Activated CD8-positive, alpha-beta memory T cell treated with anti-CD3 and anti-CD28 coated beads, Interleukin-2, amount 10 ng/mL, durations not matched to agents 7 days and 5 days (primary cell): ENCODE measurements at regions not wholly inside any gene's neighbourhood (a gene's known extent, or its start where the extent isn't known, plus 50 kb on each side); places are given as distances from the start of the nearest gene placed in this dataset.
"Not testable (repeated sequence)": the region's sequence is repeated elsewhere in the genome, so short reads cannot be mapped to it uniquely, and the experiment has no call there.

Source experiments
- ATAC-seq: fragments of 150-1000 bp; cut with Tn5 transposase; one replicate; pipeline ENCODE4 v1.10.0; 2021; ENCODE audit warnings: moderate library complexity
- CTCF ChIA-PET: fragments of 350-600 bp; sonication (Branson Sonifier 250); formaldehyde crosslinking; loops from one replicate; lab custom pipeline; 2021; ENCODE audit warnings: antibody characterized with exemption; lab: Charles Lee
- DNase-seq: peaks from one replicate; pipeline ENCODE4 v3.0.0-alpha.2; 2020
- H3K27ac Mint-ChIP-seq: one replicate; pipeline ENCODE4 v1.8.0; 2021; ENCODE audit warnings: mild to moderate bottlenecking, mixed read lengths
- H3K27me3 Mint-ChIP-seq: one replicate; pipeline ENCODE4 v1.8.0; 2021; ENCODE audit warnings: mixed read lengths
- H3K36me3 Mint-ChIP-seq: one replicate; pipeline ENCODE4 v1.8.0; 2021; ENCODE audit warnings: mild to moderate bottlenecking, mixed read lengths
- H3K4me1 Mint-ChIP-seq: one replicate; pipeline ENCODE4 v1.8.0; 2021; ENCODE audit warnings: mixed read lengths
- H3K4me3 Mint-ChIP-seq: one replicate; pipeline ENCODE4 v1.8.0; 2021; ENCODE audit warnings: mild to moderate bottlenecking, moderate library complexity, mixed read lengths
- H3K9me3 Mint-ChIP-seq: one replicate; pipeline ENCODE4 v1.8.0; 2022; ENCODE audit warnings: low read depth, mixed read lengths

DNA sequence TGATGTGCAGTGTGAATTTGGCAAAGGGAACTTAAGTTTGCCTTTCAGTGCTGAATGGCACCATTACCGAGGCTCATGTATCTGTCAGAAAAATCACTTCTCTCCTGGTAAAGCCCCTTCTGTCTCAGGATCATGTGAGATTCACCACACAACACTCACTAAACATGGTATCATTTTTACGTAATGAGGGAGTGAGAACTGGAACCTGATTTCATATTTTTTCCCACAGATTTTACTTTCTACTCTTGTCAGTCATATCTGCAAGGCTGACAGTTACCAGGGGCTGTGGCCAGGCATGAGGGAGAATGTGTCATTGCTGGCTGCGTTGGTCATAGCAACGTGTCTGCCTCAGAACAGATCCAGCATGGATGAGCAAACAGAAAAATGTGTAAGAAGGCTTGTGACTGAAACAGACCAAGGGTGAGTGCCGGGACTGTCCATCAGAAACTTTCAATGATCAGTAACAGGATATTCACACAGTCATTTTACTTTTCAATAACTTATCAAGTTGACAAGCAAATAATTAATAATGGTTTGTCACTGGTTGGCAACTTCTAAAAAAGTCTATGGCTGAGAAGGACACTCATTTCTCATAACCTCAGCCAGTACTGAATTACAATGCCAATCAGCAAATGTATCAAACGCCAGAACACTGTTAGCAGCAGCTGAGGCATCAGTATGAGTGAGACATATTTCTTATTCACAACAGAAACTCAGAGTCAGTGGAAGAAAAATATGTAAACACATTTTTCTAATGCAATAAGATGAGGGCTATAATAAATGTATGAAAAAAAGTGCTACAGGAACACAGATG lies 100.5 kb downstream of the CDC42EP3 start:
- DNase-seq = peak; percentile 71
- CTCF ChIA-PET = interaction anchor here (0.6 kb wide), 1 partner anchor 35 kb away, joined by 3 read pairs; no protein-coding TSS in a partner anchor
- peak; percentile 67 for ATAC-seq
- Mint-ChIP-seq H3K36me3 (peaks cover 3% of the 10 kb centered on the region), H3K27me3 (peaks cover 17% of the 10 kb centered on the region), H3K4me1 (peaks cover 29% of the 10 kb centered on the region), H3K27ac (no peak overlapping the region), H3K9me3 (no peaks in the 10 kb centered on the region), H3K4me3 (no peak overlapping the region)

DNA sequence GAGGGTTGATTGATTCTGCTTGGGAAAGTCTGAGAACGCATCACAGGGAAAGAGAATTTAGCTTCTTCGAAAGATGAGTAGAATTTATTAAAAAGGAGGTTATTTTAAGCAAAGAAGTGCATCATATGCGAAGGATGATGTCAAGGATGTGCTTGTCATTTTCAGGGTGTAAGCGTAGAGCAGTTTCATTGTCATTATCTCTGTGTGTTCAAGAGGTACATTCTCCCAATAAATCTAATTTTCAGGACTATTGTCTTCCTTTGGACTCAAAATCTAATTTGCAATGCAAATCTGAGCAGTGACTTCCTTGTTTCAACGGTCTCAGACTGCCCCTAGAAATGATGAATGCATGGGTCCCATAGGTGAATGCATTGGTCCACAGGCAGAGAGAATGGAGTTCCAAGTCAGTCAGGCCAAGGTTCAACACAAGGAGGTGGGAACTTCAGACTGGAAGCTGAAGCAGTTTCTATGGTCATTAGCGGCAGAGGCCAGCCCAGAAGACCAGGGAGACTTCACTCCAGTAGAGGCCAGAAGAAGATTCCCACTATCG lies 99.8 kb downstream of the CDC42EP3 start:
- no peak for DNase-seq
- ATAC-seq = no peak
- CTCF ChIA-PET = no interaction called here
- peaks cover 29% of the 10 kb centered on the region for H3K4me1 Mint-ChIP-seq
- no peak overlapping the region for H3K4me3 Mint-ChIP-seq
- peaks cover 17% of the 10 kb centered on the region for H3K27me3 Mint-ChIP-seq
- H3K9me3 Mint-ChIP-seq = peaks cover 4% of the 10 kb centered on the region
- H3K27ac Mint-ChIP-seq = no peak overlapping the region
- H3K36me3 Mint-ChIP-seq = peaks cover 7% of the 10 kb centered on the region

DNA sequence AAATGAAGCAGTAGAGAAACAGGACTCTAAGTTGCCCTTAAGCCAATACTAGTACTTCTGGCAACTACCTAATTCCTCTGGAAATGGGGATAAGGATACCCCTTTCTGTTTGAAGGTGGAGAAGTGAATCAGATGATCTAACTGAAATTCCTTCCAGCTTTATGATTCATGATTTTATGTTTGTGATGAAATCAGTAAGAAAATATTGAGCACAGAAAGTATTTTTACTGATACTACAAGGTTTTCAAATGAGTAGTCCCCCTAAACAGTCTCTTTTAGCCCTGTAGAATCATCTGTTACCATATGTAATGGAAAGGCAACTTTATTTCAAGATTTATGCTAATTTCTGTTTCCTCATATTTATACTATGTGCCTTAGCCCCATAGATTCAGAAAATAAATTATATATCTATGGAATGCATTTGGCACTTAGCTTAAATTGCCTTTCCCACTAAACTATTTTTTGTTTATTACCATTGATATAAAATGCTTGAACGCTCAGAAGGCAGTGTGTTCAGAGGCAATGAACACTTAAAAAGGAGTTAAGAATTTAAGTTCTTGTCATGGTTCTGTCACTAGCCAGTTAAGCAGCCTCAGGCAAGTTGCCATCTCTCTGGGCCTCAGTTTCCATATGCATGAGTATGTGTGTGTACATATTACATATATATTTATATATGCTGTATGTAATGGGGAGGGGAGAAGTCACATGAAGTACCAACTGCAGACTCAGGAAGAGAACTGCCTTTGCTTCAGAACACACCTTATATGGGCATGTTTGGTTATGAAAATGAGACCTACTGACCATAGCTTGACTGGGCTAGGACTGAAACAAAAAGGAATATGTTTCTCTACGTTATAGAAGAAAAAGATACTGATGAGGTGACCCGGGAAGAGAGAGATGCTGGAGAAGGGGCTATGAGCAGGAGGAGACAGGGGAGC lies 97.7 kb downstream of the CDC42EP3 start:
- Mint-ChIP-seq H3K4me3 (no peak overlapping the region), H3K4me1 (peaks cover 23% of the 10 kb centered on the region), H3K27ac (no peak overlapping the region), H3K36me3 (peaks cover 7% of the 10 kb centered on the region), H3K27me3 (peaks cover 16% of the 10 kb centered on the region), H3K9me3 (peaks cover 5% of the 10 kb centered on the region)
- DNase-seq = no peak
- no peak for ATAC-seq
- CTCF ChIA-PET = interaction anchor here (1.4 kb wide), 2 partner anchors 9 to 178 kb away, joined by 4 read pairs; no protein-coding TSS in a partner anchor

DNA sequence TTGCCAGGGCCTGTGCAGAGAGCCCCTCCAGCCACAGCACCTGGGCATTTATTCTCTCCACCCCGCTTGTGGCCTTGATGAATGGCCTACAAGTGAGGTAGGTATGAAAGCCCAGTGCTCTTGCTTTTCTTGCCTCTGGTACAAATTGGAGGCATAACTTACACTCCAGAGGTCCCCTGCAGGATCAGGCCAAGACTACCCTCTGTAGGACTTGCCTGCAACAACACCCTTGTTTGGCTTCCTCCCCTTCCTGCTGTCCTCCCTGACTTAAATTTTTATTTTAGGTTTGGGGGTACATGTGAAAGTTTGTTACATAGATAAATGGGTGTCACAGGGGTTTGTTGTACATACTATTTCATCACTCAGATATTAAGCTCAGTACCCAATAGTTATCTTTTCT lies 95.7 kb downstream of the CDC42EP3 start:
- Mint-ChIP-seq H3K27ac (no peak overlapping the region), H3K4me3 (no peak overlapping the region), H3K36me3 (peaks cover 10% of the 10 kb centered on the region), H3K9me3 (peaks cover 10% of the 10 kb centered on the region), H3K27me3 (peaks cover 2% of the 10 kb centered on the region), H3K4me1 (peaks cover 13% of the 10 kb centered on the region)
- CTCF ChIA-PET = no interaction called here
- DNase-seq (no peak), ATAC-seq (no peak)

DNA sequence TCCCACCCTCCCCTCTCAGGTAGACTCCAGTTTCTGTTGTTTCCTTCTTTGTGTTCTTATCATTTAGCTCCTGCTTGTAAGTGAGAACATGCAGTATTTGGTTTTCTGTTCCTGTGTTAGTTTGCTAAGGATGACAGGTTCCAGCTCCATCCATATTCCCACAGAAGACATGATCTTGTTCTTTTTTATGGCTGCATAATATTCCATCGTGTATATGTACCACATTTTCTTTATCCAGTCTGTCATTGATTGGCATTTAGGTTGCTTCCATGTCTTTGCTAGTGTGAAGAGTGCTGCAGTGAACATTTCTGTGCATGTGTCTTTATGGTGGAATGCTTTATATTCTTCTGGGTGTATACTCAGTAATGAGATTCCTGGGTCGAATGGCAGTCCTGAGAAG lies 95.2 kb downstream of the CDC42EP3 start:
- CTCF ChIA-PET, ATAC-seq, H3K4me1 Mint-ChIP-seq, H3K27me3 Mint-ChIP-seq, H3K9me3 Mint-ChIP-seq, H3K4me3 Mint-ChIP-seq, H3K27ac Mint-ChIP-seq, DNase-seq: not testable (repeated sequence)
- H3K36me3 Mint-ChIP-seq = peaks cover 11% of the 10 kb centered on the region

DNA sequence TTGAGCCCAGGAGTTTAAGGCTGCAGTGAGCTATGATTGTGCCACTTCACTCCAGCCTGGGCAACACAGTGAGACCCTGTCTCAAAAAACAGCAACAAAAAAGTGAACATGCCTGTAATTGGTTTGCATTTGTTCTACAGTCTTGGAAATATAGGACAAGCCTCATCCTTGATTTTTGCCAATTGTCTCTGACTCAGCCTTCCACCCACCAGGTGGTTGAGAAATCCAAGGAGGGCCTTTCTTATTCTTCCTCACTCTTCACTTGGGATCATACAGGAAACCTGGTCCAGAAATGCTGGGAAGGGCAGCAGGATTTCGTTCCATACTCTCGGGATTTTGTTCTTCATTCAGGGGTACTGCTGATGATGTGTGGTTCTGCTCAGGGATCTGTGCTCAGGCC lies 94.6 kb downstream of the CDC42EP3 start:
- DNase-seq = no peak
- CTCF ChIA-PET = no interaction called here

DNA sequence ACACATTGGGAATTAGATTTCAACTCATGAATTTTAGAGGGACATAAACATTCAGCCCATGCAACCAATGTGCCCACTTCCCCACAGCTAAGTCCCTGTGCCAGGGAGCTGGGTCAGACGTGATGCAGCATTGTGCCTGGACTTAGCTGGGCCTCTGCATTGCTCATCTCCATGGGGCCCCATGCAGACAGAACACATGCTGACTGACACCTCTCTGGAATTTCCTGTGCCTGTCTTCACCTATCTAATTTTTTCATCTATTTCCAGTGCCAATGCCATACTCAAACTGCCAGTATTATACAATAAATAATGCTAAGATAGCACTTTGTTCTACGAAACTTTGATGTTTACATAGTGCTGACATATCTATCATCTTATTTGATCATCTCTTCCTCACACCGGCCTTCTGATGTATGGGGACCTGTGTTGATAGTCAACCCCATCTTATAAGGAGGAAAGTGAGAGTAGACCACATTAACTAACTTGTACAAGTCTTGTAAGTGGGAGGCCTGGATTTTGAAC lies 92.2 kb downstream of the CDC42EP3 start:
- CTCF ChIA-PET = no interaction called here
- Mint-ChIP-seq H3K27me3 (no peaks in the 10 kb centered on the region), H3K4me1 (peaks cover 21% of the 10 kb centered on the region), H3K9me3 (peaks cover 10% of the 10 kb centered on the region), H3K27ac (no peak overlapping the region), H3K36me3 (peaks cover 12% of the 10 kb centered on the region), H3K4me3 (no peak overlapping the region)
- no peak for DNase-seq
- no peak for ATAC-seq

More for the DNA sequence above, 94.6 kb downstream of the CDC42EP3 start:
- Mint-ChIP-seq H3K27me3 (no peaks in the 10 kb centered on the region), H3K36me3 (peaks cover 11% of the 10 kb centered on the region), H3K4me3 (no peak overlapping the region), H3K4me1 (peaks cover 4% of the 10 kb centered on the region), H3K27ac (no peak overlapping the region), H3K9me3 (peaks cover 10% of the 10 kb centered on the region)
- no peak for ATAC-seq

DNA sequence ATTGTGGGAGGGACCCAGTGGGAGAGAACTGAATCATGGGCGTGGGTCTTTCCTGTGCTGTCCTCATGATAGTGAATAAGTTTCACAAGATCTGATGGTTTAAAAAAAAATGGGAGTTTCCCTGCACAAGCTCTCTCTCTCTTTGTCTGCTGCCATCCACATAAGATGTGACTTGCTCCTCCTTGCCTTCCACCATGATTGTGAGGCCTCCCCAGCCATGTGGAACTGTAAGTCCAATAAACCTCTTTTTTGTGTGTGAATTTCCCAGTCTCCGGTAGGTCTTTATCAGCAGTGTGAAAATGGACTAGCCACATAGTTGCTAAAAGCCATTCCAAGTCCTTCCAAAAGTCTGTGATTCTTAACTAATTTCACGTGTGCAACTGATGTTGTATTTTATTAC lies 91.5 kb downstream of the CDC42EP3 start:
- H3K27me3 Mint-ChIP-seq, H3K9me3 Mint-ChIP-seq, H3K4me3 Mint-ChIP-seq, DNase-seq, ATAC-seq, CTCF ChIA-PET, H3K27ac Mint-ChIP-seq: not testable (repeated sequence)
- H3K36me3 Mint-ChIP-seq = peaks cover 12% of the 10 kb centered on the region
- peaks cover 27% of the 10 kb centered on the region for H3K4me1 Mint-ChIP-seq

DNA sequence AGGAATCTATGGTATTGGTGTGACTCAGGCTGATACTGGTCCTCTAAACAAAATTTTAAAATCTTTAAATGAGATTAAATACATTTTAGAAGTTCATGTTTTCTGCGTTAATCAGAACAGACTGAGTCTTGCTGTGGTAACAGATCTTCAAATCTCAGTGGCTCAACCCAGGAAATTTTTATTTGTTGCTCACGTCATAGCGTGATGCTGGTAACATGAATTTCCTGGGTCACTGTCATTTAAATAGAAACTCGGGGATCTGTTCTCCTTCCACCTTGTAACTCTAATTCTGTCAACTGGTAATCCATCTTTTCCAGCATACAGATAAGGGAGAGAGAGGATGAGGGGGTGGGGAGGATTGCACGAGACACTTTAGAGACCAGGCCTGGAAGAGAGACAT lies 90.0 kb downstream of the CDC42EP3 start:
- H3K4me3 Mint-ChIP-seq = no peak overlapping the region
- DNase-seq (no peak), ATAC-seq (no peak)
- H3K9me3 Mint-ChIP-seq = peaks cover 6% of the 10 kb centered on the region
- H3K36me3 Mint-ChIP-seq = peaks cover 8% of the 10 kb centered on the region
- peaks cover 40% of the 10 kb centered on the region for H3K4me1 Mint-ChIP-seq
- CTCF ChIA-PET = no interaction called here
- H3K27ac Mint-ChIP-seq = no peak overlapping the region
- H3K27me3 Mint-ChIP-seq = no peaks in the 10 kb centered on the region

DNA sequence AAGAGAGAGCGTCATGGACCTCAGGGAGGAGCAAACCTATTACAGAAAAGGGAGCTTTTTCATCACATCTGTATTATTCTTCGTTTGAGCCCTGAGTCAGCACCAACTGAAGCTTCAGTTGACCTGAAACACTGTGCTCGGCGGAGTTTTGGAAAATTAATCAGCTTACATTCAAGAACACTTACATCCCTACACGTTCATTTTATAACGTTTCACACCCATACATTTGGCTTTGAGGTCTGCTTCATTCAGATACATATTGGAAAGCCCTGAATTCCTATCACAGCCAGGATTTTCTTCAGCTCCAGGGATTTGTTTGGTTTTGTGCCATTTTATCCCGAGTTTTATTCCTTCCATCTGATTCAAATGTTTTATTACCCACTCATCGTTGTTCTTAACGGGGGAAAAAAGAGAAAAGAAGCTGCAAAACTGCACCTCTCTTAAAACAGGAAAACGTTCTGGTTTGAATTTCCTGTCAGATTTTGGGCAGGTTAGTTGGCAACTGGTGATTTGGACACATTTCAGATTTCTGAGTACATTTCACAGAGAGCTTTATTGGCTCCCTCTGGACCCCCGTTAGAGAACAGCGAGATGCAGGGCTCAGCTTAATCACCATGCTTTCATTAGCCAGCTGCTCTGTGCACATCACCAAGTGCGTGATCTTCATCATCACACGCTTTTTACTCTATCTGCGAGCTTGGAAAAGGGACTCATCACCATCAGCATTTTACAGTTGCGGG lies 88.8 kb downstream of the CDC42EP3 start:
- Mint-ChIP-seq H3K36me3 (peaks cover 8% of the 10 kb centered on the region), H3K27me3 (no peaks in the 10 kb centered on the region), H3K4me3 (peak overlapping the region; percentile 43), H3K27ac (peak overlapping the region; percentile 76), H3K4me1 (peaks cover 53% of the 10 kb centered on the region), H3K9me3 (peaks cover 5% of the 10 kb centered on the region)
- DNase-seq = no peak
- no peak for ATAC-seq
- CTCF ChIA-PET = interaction anchor here (0.7 to 2.1 kb wide), 6 partner anchors 9 to 168 kb away, joined by 3 to 8 read pairs (median 4); no protein-coding TSS in a partner anchor

DNA sequence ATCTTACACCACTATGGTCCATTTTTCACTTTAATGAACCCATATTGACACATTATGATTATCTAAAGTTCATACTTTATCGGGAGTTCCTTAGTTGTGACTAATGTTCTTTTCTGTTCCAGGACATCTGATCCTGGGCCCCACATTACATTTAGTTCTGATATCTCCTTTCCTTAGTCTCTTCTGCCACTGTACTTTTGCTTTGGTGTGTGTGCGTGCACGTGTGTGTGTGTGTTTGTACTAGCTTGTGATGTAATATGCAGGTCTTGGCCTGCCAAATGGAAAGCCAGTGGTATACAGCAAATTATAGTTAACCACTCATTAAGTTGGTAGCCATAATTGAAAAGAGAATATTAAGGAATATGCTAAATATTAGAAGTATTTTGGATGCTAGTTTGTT lies 88.0 kb downstream of the CDC42EP3 start:
- H3K4me3 Mint-ChIP-seq = peak overlapping the region; percentile 43
- CTCF ChIA-PET = interaction anchor here (0.7 to 2.1 kb wide), 6 partner anchors 10 to 169 kb away, joined by 3 to 8 read pairs (median 4); no protein-coding TSS in a partner anchor
- H3K27ac Mint-ChIP-seq = peak overlapping the region; percentile 76
- H3K36me3 Mint-ChIP-seq = peaks cover 8% of the 10 kb centered on the region
- ATAC-seq (no peak), DNase-seq (no peak)
- peaks cover 59% of the 10 kb centered on the region for H3K4me1 Mint-ChIP-seq
- H3K27me3 Mint-ChIP-seq = no peaks in the 10 kb centered on the region
- H3K9me3 Mint-ChIP-seq = peaks cover 5% of the 10 kb centered on the region

DNA sequence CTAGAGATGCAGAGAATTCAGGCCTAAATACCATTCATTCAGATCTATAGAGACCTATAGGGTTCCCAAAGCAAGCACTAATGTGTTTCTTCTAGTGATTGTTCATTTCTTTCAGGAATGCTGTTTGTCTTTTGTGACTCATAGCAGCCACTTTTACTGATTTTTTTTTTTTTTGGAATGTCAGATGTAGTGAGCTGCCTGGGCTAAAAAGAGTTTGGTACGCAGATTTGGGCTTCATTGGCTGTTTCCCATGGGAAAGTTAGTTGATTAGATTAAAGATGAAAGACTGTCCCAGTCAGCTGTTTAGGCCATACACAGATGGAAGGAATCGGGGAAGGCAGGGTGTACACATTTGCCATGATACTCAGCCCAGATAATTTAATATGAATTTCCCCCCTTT lies 87.6 kb downstream of the CDC42EP3 start:
- no peak for DNase-seq
- no peak for ATAC-seq
- H3K4me1 Mint-ChIP-seq = peaks cover 63% of the 10 kb centered on the region
- no peaks in the 10 kb centered on the region for H3K27me3 Mint-ChIP-seq
- no peak overlapping the region for H3K4me3 Mint-ChIP-seq
- CTCF ChIA-PET = interaction anchor here (2.1 to 2.5 kb wide), 2 partner anchors 16 to 65 kb away, joined by 8 to 9 read pairs; no protein-coding TSS in a partner anchor
- H3K9me3 Mint-ChIP-seq = peaks cover 5% of the 10 kb centered on the region
- peaks cover 8% of the 10 kb centered on the region for H3K36me3 Mint-ChIP-seq
- peak overlapping the region; percentile 48 for H3K27ac Mint-ChIP-seq
